SK-N-MC (cell line): ENCODE measurements at regions not wholly inside any gene's neighbourhood (a gene's known extent, or its start where the extent isn't known, plus 50 kb on each side); places are given as distances from the start of the nearest gene placed in this dataset.

Source experiments
- EZH2 ChIP-seq: fragments of 200-600 bp; sonication (generic); IDR thresholded peaks from one replicate; pipeline ENCODE4 v1.6.1; 2017; ENCODE audit warnings: antibody characterized with exemption
- FOXP2 ChIP-seq: optimal IDR thresholded peaks from 2 replicates; pipeline ENCODE3; 2011; ENCODE audit warnings: mild to moderate bottlenecking, moderate library complexity; ENCODE audit not compliant: insufficient read depth; ENCODE audit errors: extremely low read length, control extremely low read depth
- POLR2AphosphoS5 ChIP-seq: IDR thresholded peaks from 2 replicates; pipeline ENCODE4 v1.6.1; 2012; ENCODE audit warnings: mild to moderate bottlenecking, low read depth, low read length, borderline replicate concordance

GRCh38 chr10:7107285-7107684 is 303.5 kb downstream of the SFMBT2 start:
- TF ChIP-seq POLR2AphosphoS5 (no peak), EZH2 (no peak), FOXP2 (no peak)
